NB4 (cell line): ENCODE measurements at regions not wholly inside any gene's neighbourhood (a gene's known extent, or its start where the extent isn't known, plus 50 kb on each side); places are given as distances from the start of the nearest gene placed in this dataset.

Experiments used
- CTCF ChIP-seq: IDR thresholded peaks from one replicate; pipeline ENCODE4 v1.5.1; 2012; ENCODE audit warnings: low read depth, low read length
- MYC ChIP-seq: IDR thresholded peaks from 2 replicates; pipeline ENCODE4 v1.6.1; 2011; ENCODE audit warnings: low read depth, low read length
- POLR2A ChIP-seq: IDR thresholded peaks from 2 replicates; pipeline ENCODE4 v1.6.1; 2011; ENCODE audit warnings: mild to moderate bottlenecking; ENCODE audit not compliant: insufficient read length; ENCODE audit errors: extremely low read depth

DNA sequence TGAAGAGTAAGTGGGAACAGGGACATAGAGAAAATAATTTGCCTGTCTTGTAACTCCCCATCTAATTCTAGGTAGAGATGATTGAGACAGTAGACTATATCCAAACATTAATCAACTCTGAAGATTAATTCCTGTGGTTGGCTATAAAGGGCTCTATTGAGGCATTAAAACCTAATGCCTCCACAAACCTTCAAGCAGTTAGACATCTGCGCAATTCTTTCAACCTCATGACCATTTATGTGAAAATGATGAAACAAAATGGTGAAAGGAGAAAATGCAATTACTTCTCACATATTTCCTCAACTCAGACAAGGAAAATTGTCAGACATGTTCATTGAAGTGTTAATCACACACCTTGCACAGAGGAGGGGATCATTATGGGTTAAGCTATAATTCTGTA, 164.5 kb upstream of the MYT1L start:
- TF ChIP-seq CTCF = no peak
- TF ChIP-seq POLR2A = no peak
- no peak for TF ChIP-seq MYC
